ENCODE measurements at regions not wholly inside any gene's neighbourhood (a gene's known extent, or its start where the extent isn't known, plus 50 kb on each side); places are given as distances from the start of the nearest gene placed in this dataset.

DNA sequence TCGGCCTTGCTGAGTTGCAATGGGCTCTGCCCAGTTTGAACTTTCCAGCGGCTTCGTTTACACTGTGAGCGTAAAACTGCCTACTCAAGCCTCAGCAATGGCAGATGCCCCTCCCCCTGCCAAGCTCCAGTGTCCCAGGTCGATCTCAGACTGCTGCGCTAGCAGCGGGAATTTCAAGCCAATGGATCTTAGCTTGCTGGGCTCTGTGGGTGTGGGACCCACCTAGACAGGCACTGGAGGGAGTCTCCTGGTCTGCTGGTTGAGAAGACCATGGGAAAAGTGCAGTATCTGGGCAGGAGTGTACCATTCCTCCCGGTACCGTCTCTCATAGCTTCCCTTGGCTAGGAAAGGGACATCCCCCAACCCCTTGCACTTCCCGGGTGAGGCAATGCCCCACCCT, 88.2 kb downstream of the KLHL28 start:
- H3K4me1 Mint-ChIP-seq = no peaks in the 10 kb centered on the region
- H3K27me3 Mint-ChIP-seq (ENCODE audit: low read depth, poor library complexity) = peaks cover 8% of the 10 kb centered on the region
- peak overlapping the region; percentile 23 for H3K4me3 Mint-ChIP-seq
- no peaks in the 10 kb centered on the region for H3K36me3 Mint-ChIP-seq (ENCODE audit: low read depth)
- H3K9me3 Mint-ChIP-seq = peaks cover 26% of the 10 kb centered on the region
- no peak overlapping the region for H3K27ac Mint-ChIP-seq
- no peak for TF ChIP-seq CTCF (IDR thresholded peaks at IDR 0.05)
- DNase-seq = no peak

- H3K27me3 Mint-ChIP-seq (ENCODE audit: low read depth, poor library complexity) = peaks cover 9% of the 10 kb centered on the region
- no peak overlapping the region for H3K27ac Mint-ChIP-seq
- H3K9me3 Mint-ChIP-seq = peaks cover 18% of the 10 kb centered on the region
- H3K4me1 Mint-ChIP-seq = no peaks in the 10 kb centered on the region
- no peak overlapping the region for H3K4me3 Mint-ChIP-seq
- DNase-seq = no peak
- no peaks in the 10 kb centered on the region for H3K36me3 Mint-ChIP-seq (ENCODE audit: low read depth)
- TF ChIP-seq CTCF (IDR thresholded peaks at IDR 0.05) = no peak
These were observed 95.0 kb downstream of the KLHL28 start for GRCh38 chr14:44866770-44867169.

DNA sequence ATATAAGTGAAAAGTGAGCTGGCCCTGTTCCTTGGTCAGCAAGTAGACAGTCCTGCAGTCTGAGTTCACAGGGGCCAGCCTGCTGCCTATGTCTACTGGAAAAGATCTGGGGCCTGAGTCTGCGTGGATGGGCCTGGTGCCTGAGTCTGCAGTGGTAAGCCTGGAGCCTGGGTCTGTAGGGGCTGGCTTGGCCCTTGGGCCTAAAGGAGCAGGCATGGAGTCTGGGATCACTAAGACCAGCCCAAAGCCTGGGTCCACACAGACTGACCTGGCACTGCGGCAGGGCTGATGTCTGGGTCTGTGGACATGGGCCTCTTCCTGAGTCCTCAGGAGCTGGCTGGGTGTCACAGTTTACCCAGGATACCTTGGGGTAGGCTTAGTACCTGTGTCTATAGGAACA, 95.4 kb downstream of the KLHL28 start:
- H3K4me3 Mint-ChIP-seq = no peak overlapping the region
- DNase-seq = no peak
- peaks cover 9% of the 10 kb centered on the region for H3K27me3 Mint-ChIP-seq (ENCODE audit: low read depth, poor library complexity)
- H3K36me3 Mint-ChIP-seq (ENCODE audit: low read depth) = no peaks in the 10 kb centered on the region
- no peaks in the 10 kb centered on the region for H3K4me1 Mint-ChIP-seq
- no peak overlapping the region for H3K27ac Mint-ChIP-seq
- TF ChIP-seq CTCF (IDR thresholded peaks at IDR 0.05) = no peak
- peaks cover 14% of the 10 kb centered on the region for H3K9me3 Mint-ChIP-seq

GRCh38 chr14:44863271-44863670, 98.5 kb downstream of the KLHL28 start:
- Mint-ChIP-seq H3K9me3 (peaks cover 9% of the 10 kb centered on the region), H3K27ac (no peak overlapping the region), H3K4me3 (no peak overlapping the region), H3K36me3 (ENCODE audit: low read depth) (no peaks in the 10 kb centered on the region), H3K27me3 (ENCODE audit: low read depth, poor library complexity) (peaks cover 5% of the 10 kb centered on the region), H3K4me1 (no peaks in the 10 kb centered on the region)
- no peak for DNase-seq
- TF ChIP-seq CTCF (IDR thresholded peaks at IDR 0.05) = no peak

DNA sequence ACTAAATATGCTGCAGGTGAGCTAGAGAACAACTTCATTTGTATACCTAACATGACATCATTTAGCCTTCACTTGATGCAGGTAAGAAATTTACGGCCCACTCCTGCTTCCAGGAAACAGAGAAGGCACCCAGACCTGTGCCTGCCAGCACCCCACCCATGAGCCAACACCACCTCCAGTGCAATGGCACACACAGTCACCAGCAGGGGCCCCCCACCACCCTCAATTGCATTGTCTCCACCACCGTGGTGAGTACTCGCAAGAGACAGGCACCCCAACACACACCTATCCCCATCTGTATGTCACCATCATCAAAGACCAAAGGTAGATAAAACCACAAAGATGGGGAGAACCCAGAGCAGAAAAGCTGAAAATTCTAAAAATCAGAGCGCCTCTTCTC, 107.6 kb downstream of the KLHL28 start:
- Mint-ChIP-seq H3K9me3 (peaks cover 37% of the 10 kb centered on the region), H3K27me3 (ENCODE audit: low read depth, poor library complexity) (peaks cover 6% of the 10 kb centered on the region), H3K27ac (no peak overlapping the region), H3K36me3 (ENCODE audit: low read depth) (no peaks in the 10 kb centered on the region), H3K4me3 (no peak overlapping the region), H3K4me1 (peaks cover under 1% of the 10 kb centered on the region)
- DNase-seq = no peak
- TF ChIP-seq CTCF (IDR thresholded peaks at IDR 0.05) = no peak

DNA sequence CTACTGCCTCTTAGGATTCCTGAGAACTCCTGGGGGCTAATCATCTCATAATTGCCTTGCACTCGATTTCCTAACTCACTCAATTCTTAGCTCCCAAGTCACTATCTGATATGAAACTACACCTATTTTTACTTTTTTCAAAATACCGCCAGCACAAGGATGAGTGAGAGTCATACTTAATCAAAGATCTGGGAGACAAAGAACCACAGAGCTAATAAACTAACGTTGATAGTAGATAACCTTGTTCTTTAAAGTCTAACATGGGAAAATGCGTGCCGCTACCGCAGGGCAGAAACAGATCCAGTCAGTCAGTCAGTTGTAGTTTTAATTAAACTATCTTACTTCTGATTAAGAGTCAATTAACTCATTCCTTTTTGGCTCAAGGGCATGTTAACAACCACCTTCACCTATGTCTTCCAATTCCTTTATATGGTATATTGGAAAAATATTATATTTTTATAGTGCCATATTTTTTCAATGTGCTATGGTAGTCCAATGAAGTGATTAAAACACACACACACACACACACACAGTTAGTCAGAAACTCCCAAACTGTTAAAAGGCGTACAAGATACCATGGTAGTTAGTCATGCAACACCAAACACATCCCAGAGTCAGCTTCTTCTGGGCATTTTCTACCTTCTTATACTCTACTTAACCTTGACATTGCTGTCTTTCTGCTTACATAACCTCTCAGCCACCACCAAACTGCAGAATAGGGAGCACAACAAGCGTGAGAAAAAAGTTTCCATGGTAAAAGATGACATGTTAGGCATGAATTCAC, 114.0 kb downstream of the KLHL28 start:
- no peak for TF ChIP-seq CTCF (IDR thresholded peaks at IDR 0.05)
- peaks cover 6% of the 10 kb centered on the region for H3K27me3 Mint-ChIP-seq (ENCODE audit: low read depth, poor library complexity)
- DNase-seq = no peak
- no peak overlapping the region for H3K4me3 Mint-ChIP-seq
- peaks cover 1% of the 10 kb centered on the region for H3K9me3 Mint-ChIP-seq
- H3K27ac Mint-ChIP-seq = no peak overlapping the region
- H3K36me3 Mint-ChIP-seq (ENCODE audit: low read depth) = no peaks in the 10 kb centered on the region
- H3K4me1 Mint-ChIP-seq = peaks cover 4% of the 10 kb centered on the region

Measured in nephron progenitor cell (in vitro differentiated cells).